Activated naive CD8-positive, alpha-beta T cell treated with anti-CD3 and anti-CD28 coated beads, Interleukin-2, amount 50 U/mL, for 24 hours (primary cell): ENCODE measurements at regions not wholly inside any gene's neighbourhood (a gene's known extent, or its start where the extent isn't known, plus 50 kb on each side); places are given as distances from the start of the nearest gene placed in this dataset.

Source experiments
- ATAC-seq: fragments of 150-1000 bp; cut with Tn5 transposase; one replicate; pipeline ENCODE4 v1.10.0; 2021
- DNase-seq: peaks from one replicate; pipeline ENCODE4 v3.0.0; 2021
- H3K27ac Mint-ChIP-seq: one replicate; pipeline ENCODE4 v1.8.0; 2021; ENCODE audit warnings: mild to moderate bottlenecking, mixed read lengths
- H3K27me3 Mint-ChIP-seq: one replicate; pipeline ENCODE4 v1.8.0; 2021; ENCODE audit warnings: mixed read lengths
- H3K36me3 Mint-ChIP-seq: one replicate; pipeline ENCODE4 v1.8.0; 2021; ENCODE audit warnings: low read depth, mixed read lengths
- H3K4me1 Mint-ChIP-seq: one replicate; pipeline ENCODE4 v1.8.0; 2021; ENCODE audit warnings: mixed read lengths
- H3K4me3 Mint-ChIP-seq: one replicate; pipeline ENCODE4 v1.8.0; 2021; ENCODE audit warnings: mild to moderate bottlenecking, moderate library complexity, mixed read lengths
- H3K9me3 Mint-ChIP-seq: one replicate; pipeline ENCODE4 v1.8.0; 2021; ENCODE audit warnings: mixed read lengths

DNA sequence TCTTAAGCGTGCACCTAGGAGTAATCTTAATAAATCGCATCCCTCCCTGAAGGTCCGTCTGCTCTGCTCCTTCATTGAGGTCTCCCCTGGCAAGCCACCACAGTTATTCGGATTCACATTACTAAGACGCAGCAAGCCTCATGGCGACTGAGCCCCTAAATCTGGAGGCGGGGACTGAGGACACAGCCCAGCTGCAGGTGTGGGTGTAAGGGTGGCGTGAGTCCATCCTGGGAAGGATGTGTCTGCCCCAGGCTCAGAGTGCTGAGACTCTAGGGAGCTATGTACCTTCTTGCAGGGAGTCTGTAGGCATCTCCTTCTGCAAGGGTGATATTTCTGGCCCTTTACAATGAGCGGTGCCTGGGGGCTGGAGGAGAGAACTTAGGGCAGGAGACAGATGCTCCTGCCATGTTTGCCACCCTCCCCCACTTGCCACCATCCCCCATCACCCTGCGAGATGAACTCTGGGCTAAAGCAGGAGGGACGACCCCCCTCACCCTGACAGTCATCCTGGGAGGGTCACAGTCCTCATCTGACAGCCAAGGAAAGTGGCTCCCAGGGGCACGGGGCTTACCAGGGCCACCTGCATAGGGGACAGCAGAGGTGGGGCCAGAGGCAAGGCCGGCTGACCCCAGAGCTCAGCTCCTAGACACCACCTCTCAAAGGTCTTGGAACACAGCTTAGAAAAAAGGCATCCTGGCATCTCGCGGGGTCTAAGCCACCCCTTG is 76.4 kb upstream of the FCN1 start:
- Mint-ChIP-seq H3K27me3 (peaks cover 5% of the 10 kb centered on the region), H3K4me3 (no peak overlapping the region), H3K4me1 (no peaks in the 10 kb centered on the region), H3K27ac (no peak overlapping the region), H3K36me3 (no peaks in the 10 kb centered on the region), H3K9me3 (no peaks in the 10 kb centered on the region)
- ATAC-seq (no peak), DNase-seq (no peak)

GRCh38 chr9:134994926-134995791 is 77.4 kb upstream of the FCN1 start:
- no peak for ATAC-seq
- H3K36me3 Mint-ChIP-seq = no peaks in the 10 kb centered on the region
- peaks cover 4% of the 10 kb centered on the region for H3K9me3 Mint-ChIP-seq
- no peak overlapping the region for H3K4me3 Mint-ChIP-seq
- no peak for DNase-seq
- no peak overlapping the region for H3K27ac Mint-ChIP-seq
- no peaks in the 10 kb centered on the region for H3K4me1 Mint-ChIP-seq
- H3K27me3 Mint-ChIP-seq = peaks cover 5% of the 10 kb centered on the region

DNA sequence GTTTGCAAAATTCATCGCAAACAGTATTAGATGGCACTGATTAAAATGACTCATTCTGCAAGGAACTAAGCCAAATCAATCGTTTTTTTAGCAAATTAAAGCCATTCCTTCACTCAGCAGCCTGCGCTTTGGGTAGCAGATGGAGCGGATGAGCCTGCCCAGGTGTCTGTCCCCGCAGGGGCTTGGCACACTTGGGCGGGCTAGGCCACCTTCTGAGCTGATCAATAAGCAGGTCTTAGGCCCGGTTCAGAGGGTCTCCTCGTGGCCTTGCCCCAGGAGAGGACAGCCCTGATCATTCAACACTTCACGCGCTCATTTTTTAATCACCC is 78.0 kb upstream of the FCN1 start:
- Mint-ChIP-seq H3K36me3 (no peaks in the 10 kb centered on the region), H3K9me3 (peaks cover 10% of the 10 kb centered on the region), H3K27me3 (peaks cover 5% of the 10 kb centered on the region), H3K4me3 (no peak overlapping the region), H3K27ac (no peak overlapping the region), H3K4me1 (no peaks in the 10 kb centered on the region)
- no peak for DNase-seq
- ATAC-seq = no peak

DNA sequence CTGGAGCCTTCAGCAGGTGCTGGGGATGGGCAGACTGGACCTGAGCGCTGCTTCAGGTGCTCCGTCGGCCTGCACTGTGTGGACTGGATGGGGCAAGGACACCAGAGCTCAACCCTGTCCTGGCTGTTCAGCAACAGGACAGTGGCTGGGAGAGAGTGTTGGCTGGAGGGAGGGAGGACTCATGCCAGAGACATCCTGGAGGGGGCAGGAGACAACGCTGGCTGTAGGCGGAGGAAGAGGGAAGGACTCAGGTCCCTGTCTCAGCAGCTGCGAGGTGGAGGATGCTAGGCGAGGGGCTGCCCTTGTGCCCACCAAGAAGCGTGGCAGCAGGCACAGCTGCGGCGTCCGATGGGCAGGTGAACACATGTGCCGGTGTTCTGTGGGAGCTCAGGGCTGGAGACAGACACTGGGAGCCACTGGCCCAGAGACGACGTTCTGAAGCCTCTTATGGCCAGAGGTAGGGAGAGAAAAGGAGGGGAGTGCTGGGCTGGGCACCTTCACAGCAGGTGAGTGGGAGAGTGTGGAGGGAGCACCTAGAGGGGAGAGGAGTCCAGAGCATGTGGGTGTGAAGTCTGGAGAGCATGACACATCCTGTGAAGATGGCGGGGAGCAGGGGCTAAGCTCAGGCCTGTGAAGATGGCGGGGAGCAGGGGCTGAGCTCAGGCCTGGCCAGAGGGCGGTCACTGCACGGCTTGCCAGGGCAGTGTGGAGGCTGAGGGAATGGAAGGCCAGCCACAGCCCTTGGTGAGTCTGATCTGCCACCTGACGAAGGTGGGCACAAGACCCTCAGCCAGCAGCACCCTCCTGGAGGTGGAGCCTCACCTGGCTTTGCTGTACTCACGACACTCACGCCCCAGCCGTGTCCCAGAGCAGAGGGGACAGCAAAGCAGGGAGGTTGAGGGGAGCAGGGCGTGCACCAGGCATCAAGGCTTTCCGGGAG is 79.1 kb upstream of the FCN1 start:
- Mint-ChIP-seq H3K9me3 (peaks cover 14% of the 10 kb centered on the region), H3K4me3 (no peak overlapping the region), H3K4me1 (no peaks in the 10 kb centered on the region), H3K36me3 (no peaks in the 10 kb centered on the region), H3K27me3 (peaks cover 7% of the 10 kb centered on the region), H3K27ac (no peak overlapping the region)
- DNase-seq (no peak), ATAC-seq (no peak)

- no peak for ATAC-seq
- peaks cover 14% of the 10 kb centered on the region for H3K9me3 Mint-ChIP-seq
- no peak overlapping the region for H3K27ac Mint-ChIP-seq
- no peaks in the 10 kb centered on the region for H3K36me3 Mint-ChIP-seq
- no peaks in the 10 kb centered on the region for H3K4me1 Mint-ChIP-seq
- H3K27me3 Mint-ChIP-seq = peaks cover 13% of the 10 kb centered on the region
- H3K4me3 Mint-ChIP-seq = no peak overlapping the region
- no peak for DNase-seq
Measured at GRCh38 chr9:135000647-135001245, 83.0 kb upstream of the FCN1 start.

DNA sequence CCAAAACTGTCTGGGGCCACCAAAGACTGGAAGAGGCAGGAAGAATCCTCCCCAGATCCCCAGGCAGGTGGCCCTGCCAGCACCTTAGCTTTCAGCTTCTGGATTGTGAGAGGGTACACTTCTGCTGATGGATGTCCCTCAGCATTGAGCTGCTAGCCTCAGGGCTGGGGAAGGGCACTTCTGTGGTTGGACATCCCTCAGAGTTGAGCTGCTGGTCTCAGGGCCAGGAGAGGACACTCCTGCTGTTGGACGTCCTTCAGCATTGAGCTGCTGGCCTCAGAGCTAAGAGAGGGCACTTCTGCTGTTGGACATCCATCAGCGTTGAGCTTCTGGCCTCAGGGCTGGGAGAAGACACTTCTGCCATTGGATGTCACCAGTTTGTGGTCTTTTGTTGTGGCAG is 83.8 kb upstream of the FCN1 start:
- Mint-ChIP-seq H3K4me3 (no peak overlapping the region), H3K4me1 (no peaks in the 10 kb centered on the region), H3K9me3 (peaks cover 14% of the 10 kb centered on the region), H3K27me3 (peaks cover 12% of the 10 kb centered on the region), H3K36me3 (no peaks in the 10 kb centered on the region), H3K27ac (no peak overlapping the region)
- ATAC-seq = no peak
- no peak for DNase-seq

GRCh38 chr9:135002336-135002735 is 84.6 kb upstream of the FCN1 start:
- H3K9me3 Mint-ChIP-seq = peaks cover 14% of the 10 kb centered on the region
- ATAC-seq (no peak), DNase-seq (no peak)
- no peak overlapping the region for H3K27ac Mint-ChIP-seq
- no peaks in the 10 kb centered on the region for H3K36me3 Mint-ChIP-seq
- peaks cover 10% of the 10 kb centered on the region for H3K27me3 Mint-ChIP-seq
- no peaks in the 10 kb centered on the region for H3K4me1 Mint-ChIP-seq
- H3K4me3 Mint-ChIP-seq = no peak overlapping the region

DNA sequence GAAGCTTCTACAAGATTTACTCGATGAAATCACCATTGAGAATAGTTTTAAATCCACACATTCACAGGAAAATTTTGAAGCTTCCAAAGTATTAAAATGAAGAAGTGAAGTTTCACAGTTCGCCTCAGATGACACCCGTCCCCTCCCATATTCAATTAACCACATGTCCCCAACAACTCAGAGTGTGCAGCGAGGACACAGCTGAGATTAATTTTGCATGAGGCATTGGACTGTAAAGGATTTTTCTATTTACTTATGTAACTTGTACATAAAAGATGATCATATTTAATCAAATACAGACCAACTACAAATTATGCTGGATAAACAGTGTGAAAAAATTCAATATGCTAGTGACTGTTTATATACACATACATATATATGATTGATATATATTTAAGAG is 84.7 kb upstream of the OLFM1 start:
- H3K4me1 Mint-ChIP-seq = no peaks in the 10 kb centered on the region
- H3K27me3 Mint-ChIP-seq = peaks cover 10% of the 10 kb centered on the region
- no peaks in the 10 kb centered on the region for H3K36me3 Mint-ChIP-seq
- H3K9me3 Mint-ChIP-seq = peaks cover 14% of the 10 kb centered on the region
- no peak overlapping the region for H3K4me3 Mint-ChIP-seq
- no peak for ATAC-seq
- no peak for DNase-seq
- no peak overlapping the region for H3K27ac Mint-ChIP-seq

DNA sequence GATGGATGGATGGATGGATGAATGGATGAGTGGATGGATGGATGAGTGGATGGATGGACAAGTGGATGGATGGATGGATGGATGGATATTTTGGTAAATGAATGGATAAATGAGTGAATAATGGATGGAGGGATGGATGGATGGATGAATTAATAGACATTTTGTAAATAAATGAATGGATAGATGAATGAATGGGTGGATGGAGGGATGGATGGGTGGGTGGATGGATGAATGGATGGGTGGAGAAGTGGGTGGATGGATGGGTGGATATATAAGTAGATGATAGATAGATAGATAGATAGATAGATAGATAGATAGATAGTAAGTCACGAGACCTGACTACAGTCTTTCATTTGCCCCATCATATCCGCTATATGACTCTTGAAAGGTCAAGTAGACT is 82.7 kb upstream of the OLFM1 start:
- Mint-ChIP-seq H3K4me1 (no peaks in the 10 kb centered on the region), H3K36me3 (no peaks in the 10 kb centered on the region), H3K27me3 (peaks cover 9% of the 10 kb centered on the region), H3K9me3 (peaks cover 14% of the 10 kb centered on the region), H3K27ac (no peak overlapping the region), H3K4me3 (no peak overlapping the region)
- ATAC-seq (no peak), DNase-seq (no peak)

DNA sequence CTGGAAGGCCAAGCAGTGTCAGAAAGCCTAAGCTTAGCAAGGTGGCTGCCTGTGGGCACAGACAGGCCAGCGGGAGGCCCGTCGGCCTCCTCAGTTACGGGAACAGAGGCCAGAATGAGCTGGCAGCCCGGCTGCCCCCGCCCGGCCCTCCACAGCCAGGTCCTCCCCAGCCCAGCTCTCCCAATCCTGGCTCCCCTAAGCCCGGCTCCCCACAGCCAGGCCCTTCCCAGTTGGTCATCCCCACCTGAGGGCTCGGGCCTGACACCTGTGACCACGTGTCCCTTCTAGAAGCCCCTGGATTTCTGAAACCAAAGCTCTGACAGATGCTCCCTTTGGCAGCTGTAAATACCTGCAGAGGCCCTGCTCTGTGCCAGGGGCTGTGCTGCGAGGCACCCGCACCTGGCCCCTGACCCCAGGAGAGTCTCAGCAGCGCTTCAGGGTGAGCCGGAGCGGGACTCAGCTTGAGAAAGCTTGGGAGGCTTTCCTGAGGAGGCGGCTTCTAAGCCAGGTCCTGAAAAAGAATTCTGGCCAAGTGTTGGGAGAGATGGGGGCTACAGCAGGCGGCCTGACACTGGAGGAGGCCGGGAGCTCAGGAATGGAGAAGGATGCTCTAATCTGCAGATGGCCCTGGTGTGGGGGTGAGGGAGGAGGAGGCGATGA is 80.4 kb upstream of the OLFM1 start:
- Mint-ChIP-seq H3K4me3 (no peak overlapping the region), H3K27me3 (peaks cover 6% of the 10 kb centered on the region), H3K4me1 (no peaks in the 10 kb centered on the region), H3K9me3 (no peaks in the 10 kb centered on the region), H3K36me3 (no peaks in the 10 kb centered on the region), H3K27ac (no peak overlapping the region)
- no peak for DNase-seq
- no peak for ATAC-seq

- no peak for ATAC-seq
- H3K27ac Mint-ChIP-seq = no peak overlapping the region
- H3K4me1 Mint-ChIP-seq = no peaks in the 10 kb centered on the region
- no peak for DNase-seq
- H3K27me3 Mint-ChIP-seq = peaks cover 6% of the 10 kb centered on the region
- no peak overlapping the region for H3K4me3 Mint-ChIP-seq
- no peaks in the 10 kb centered on the region for H3K36me3 Mint-ChIP-seq
- no peaks in the 10 kb centered on the region for H3K9me3 Mint-ChIP-seq
Measured at GRCh38 chr9:135007601-135008000, 79.9 kb upstream of the OLFM1 start.

GRCh38 chr9:135008416-135008815 is 79.1 kb upstream of the OLFM1 start:
- DNase-seq (no peak), ATAC-seq (no peak)
- Mint-ChIP-seq H3K27me3 (peaks cover 6% of the 10 kb centered on the region), H3K36me3 (no peaks in the 10 kb centered on the region), H3K4me1 (no peaks in the 10 kb centered on the region), H3K4me3 (no peak overlapping the region), H3K9me3 (no peaks in the 10 kb centered on the region), H3K27ac (no peak overlapping the region)

- Mint-ChIP-seq H3K27me3 (peaks cover 6% of the 10 kb centered on the region), H3K27ac (no peak overlapping the region), H3K9me3 (no peaks in the 10 kb centered on the region), H3K36me3 (no peaks in the 10 kb centered on the region), H3K4me3 (no peak overlapping the region), H3K4me1 (no peaks in the 10 kb centered on the region)
- DNase-seq = no peak
- ATAC-seq = no peak
Measured at GRCh38 chr9:135009051-135009560, 78.4 kb upstream of the OLFM1 start.
